Adipocyte (in vitro differentiated cells): ENCODE measurements at regions not wholly inside any gene's neighbourhood (a gene's known extent, or its start where the extent isn't known, plus 50 kb on each side); places are given as distances from the start of the nearest gene placed in this dataset.
A peak's percentile ranks its signal among the peaks of the same experiment; 100 is the strongest.

Experiments
- DNase-seq: peaks from one replicate; pipeline ENCODE4 v3.0.0-alpha.2; 2015; ENCODE audit warnings: low read depth
- H3K27me3 ChIP-seq: replicated peaks from 2 replicates; pipeline ENCODE4 v1.7.0; 2013; ENCODE audit warnings: mild to moderate bottlenecking, low read length, moderate library complexity; ENCODE audit not compliant: control insufficient read depth, insufficient read depth
- H3K36me3 ChIP-seq: 2 replicates; pipeline ENCODE4 v1.7.0; 2013; ENCODE audit warnings: low read length, mild to moderate bottlenecking, moderate library complexity; ENCODE audit not compliant: control insufficient read depth, insufficient read depth, severe bottlenecking
- H3K4me1 ChIP-seq: 2 replicates; pipeline ENCODE4 v1.7.0; 2013; ENCODE audit warnings: mild to moderate bottlenecking, low read length, moderate library complexity; ENCODE audit not compliant: control insufficient read depth, insufficient read depth
- H3K4me3 ChIP-seq: 2 replicates; pipeline ENCODE4 v1.7.0; 2013; ENCODE audit warnings: mild to moderate bottlenecking, low read length, moderate library complexity
- H3K9ac ChIP-seq: 2 replicates; pipeline ENCODE4 v1.7.0; 2013; ENCODE audit warnings: mild to moderate bottlenecking, low read length, moderate library complexity
- H3K9me3 ChIP-seq: 2 replicates; pipeline ENCODE4 v1.7.0; 2013; ENCODE audit warnings: mild to moderate bottlenecking, low read length, moderate library complexity; ENCODE audit not compliant: control insufficient read depth

GRCh38 chrX:118167361-118167760, 50.8 kb upstream of the KLHL13 start:
- Histone ChIP-seq H3K4me3 (no peak overlapping the region), H3K36me3 (no peaks in the 10 kb centered on the region), H3K4me1 (no peaks in the 10 kb centered on the region), H3K9ac (no peak overlapping the region), H3K9me3 (no peaks in the 10 kb centered on the region), H3K27me3 (peaks cover 2% of the 10 kb centered on the region)
- DNase-seq = no peak

GRCh38 chrX:118171356-118171755, 54.7 kb upstream of the KLHL13 start:
- peaks cover 8% of the 10 kb centered on the region for H3K27me3 ChIP-seq
- H3K9me3 ChIP-seq = no peaks in the 10 kb centered on the region
- no peak overlapping the region for H3K9ac ChIP-seq
- no peak overlapping the region for H3K4me3 ChIP-seq
- H3K4me1 ChIP-seq = no peaks in the 10 kb centered on the region
- no peaks in the 10 kb centered on the region for H3K36me3 ChIP-seq
- no peak for DNase-seq

GRCh38 chrX:118174516-118175098, 58.0 kb upstream of the KLHL13 start:
- Histone ChIP-seq H3K9ac (no peak overlapping the region), H3K36me3 (no peaks in the 10 kb centered on the region), H3K4me3 (no peak overlapping the region), H3K9me3 (no peaks in the 10 kb centered on the region), H3K27me3 (peaks cover 6% of the 10 kb centered on the region), H3K4me1 (no peaks in the 10 kb centered on the region)
- DNase-seq = no peak

- no peaks in the 10 kb centered on the region for H3K36me3 ChIP-seq
- H3K27me3 ChIP-seq = peaks cover 8% of the 10 kb centered on the region
- H3K4me1 ChIP-seq = peaks cover 3% of the 10 kb centered on the region
- no peak overlapping the region for H3K9ac ChIP-seq
- H3K4me3 ChIP-seq = no peak overlapping the region
- no peaks in the 10 kb centered on the region for H3K9me3 ChIP-seq
- DNase-seq = no peak
These were observed 61.1 kb upstream of the KLHL13 start for GRCh38 chrX:118177708-118178107.

GRCh38 chrX:118178450-118178849, 61.8 kb upstream of the KLHL13 start:
- no peak overlapping the region for H3K9ac ChIP-seq
- DNase-seq = no peak
- peaks cover 4% of the 10 kb centered on the region for H3K27me3 ChIP-seq
- no peak overlapping the region for H3K4me3 ChIP-seq
- no peaks in the 10 kb centered on the region for H3K36me3 ChIP-seq
- peaks cover 3% of the 10 kb centered on the region for H3K4me1 ChIP-seq
- H3K9me3 ChIP-seq = no peaks in the 10 kb centered on the region

GRCh38 chrX:118179161-118179560, 62.6 kb upstream of the KLHL13 start:
- Histone ChIP-seq H3K4me1 (peaks cover 3% of the 10 kb centered on the region), H3K9me3 (no peaks in the 10 kb centered on the region), H3K36me3 (no peaks in the 10 kb centered on the region), H3K27me3 (peaks cover 3% of the 10 kb centered on the region), H3K9ac (no peak overlapping the region), H3K4me3 (no peak overlapping the region)
- DNase-seq = no peak

- no peak overlapping the region for H3K4me3 ChIP-seq
- no peak overlapping the region for H3K9ac ChIP-seq
- H3K4me1 ChIP-seq = peaks cover 3% of the 10 kb centered on the region
- H3K27me3 ChIP-seq = peaks cover 3% of the 10 kb centered on the region
- H3K36me3 ChIP-seq = no peaks in the 10 kb centered on the region
- DNase-seq = no peak
- H3K9me3 ChIP-seq = no peaks in the 10 kb centered on the region
These were observed 63.1 kb upstream of the KLHL13 start for GRCh38 chrX:118179718-118180117.

- H3K4me1 ChIP-seq = peaks cover 3% of the 10 kb centered on the region
- H3K9me3 ChIP-seq = no peaks in the 10 kb centered on the region
- H3K27me3 ChIP-seq = peaks cover 3% of the 10 kb centered on the region
- H3K4me3 ChIP-seq = no peak overlapping the region
- DNase-seq = peak; percentile 12
- no peaks in the 10 kb centered on the region for H3K36me3 ChIP-seq
- no peak overlapping the region for H3K9ac ChIP-seq
These were observed 64.4 kb upstream of the KLHL13 start for GRCh38 chrX:118181030-118181429.

GRCh38 chrX:118182025-118182424, 65.4 kb upstream of the KLHL13 start:
- Histone ChIP-seq H3K4me3 (no peak overlapping the region), H3K36me3 (no peaks in the 10 kb centered on the region), H3K9me3 (no peaks in the 10 kb centered on the region), H3K27me3 (peaks cover 3% of the 10 kb centered on the region), H3K9ac (no peak overlapping the region), H3K4me1 (peaks cover 3% of the 10 kb centered on the region)
- no peak for DNase-seq

- Histone ChIP-seq H3K4me3 (no peak overlapping the region), H3K9me3 (no peaks in the 10 kb centered on the region), H3K27me3 (peaks cover 3% of the 10 kb centered on the region), H3K4me1 (peaks cover 3% of the 10 kb centered on the region), H3K36me3 (no peaks in the 10 kb centered on the region), H3K9ac (no peak overlapping the region)
- no peak for DNase-seq
These were observed 66.1 kb upstream of the KLHL13 start for GRCh38 chrX:118182681-118183080.

GRCh38 chrX:118183606-118184005, 67.0 kb upstream of the KLHL13 start:
- H3K36me3 ChIP-seq = no peaks in the 10 kb centered on the region
- H3K27me3 ChIP-seq = peaks cover 3% of the 10 kb centered on the region
- no peak overlapping the region for H3K9ac ChIP-seq
- peaks cover 3% of the 10 kb centered on the region for H3K4me1 ChIP-seq
- no peak for DNase-seq
- H3K9me3 ChIP-seq = no peaks in the 10 kb centered on the region
- no peak overlapping the region for H3K4me3 ChIP-seq

- Histone ChIP-seq H3K4me3 (no peak overlapping the region), H3K27me3 (peaks cover 9% of the 10 kb centered on the region), H3K36me3 (no peaks in the 10 kb centered on the region), H3K9me3 (no peaks in the 10 kb centered on the region), H3K4me1 (no peaks in the 10 kb centered on the region), H3K9ac (no peak overlapping the region)
- DNase-seq = no peak
These were observed 70.5 kb upstream of the KLHL13 start for GRCh38 chrX:118187100-118187499.
